GM21528 (cell line): ENCODE measurements at regions not wholly inside any gene's neighbourhood (a gene's known extent, or its start where the extent isn't known, plus 50 kb on each side); places are given as distances from the start of the nearest gene placed in this dataset.

Experiments
- ATAC-seq: cut with Tn5 transposase; IDR thresholded peaks from one replicate; pipeline ENCODE4 v1.9.1; 2021; ENCODE audit warnings: mild to moderate bottlenecking, moderate library complexity; ENCODE audit not compliant: unreplicated experiment, low FRiP score

GRCh38 chr11:109993786-109994185, 99.4 kb upstream of the ZC3H12C start:
- ATAC-seq = no peak

- ATAC-seq = no peak
Measured at GRCh38 chr11:109994907-109995306, 98.3 kb upstream of the ZC3H12C start.

- no peak for ATAC-seq
Measured at GRCh38 chr11:109996060-109996459, 97.1 kb upstream of the ZC3H12C start.

GRCh38 chr11:109998921-109999320, 94.3 kb upstream of the ZC3H12C start:
- ATAC-seq = no peak

GRCh38 chr11:110000031-110000502, 93.1 kb upstream of the ZC3H12C start:
- ATAC-seq = peak; percentile 96

- no peak for ATAC-seq
Measured at GRCh38 chr11:110000850-110001249, 92.3 kb upstream of the ZC3H12C start.

- ATAC-seq = no peak
Measured at GRCh38 chr11:110003426-110003825, 89.8 kb upstream of the ZC3H12C start.

GRCh38 chr11:110011595-110011994, 81.6 kb upstream of the ZC3H12C start:
- no peak for ATAC-seq

GRCh38 chr11:110015695-110016094, 77.5 kb upstream of the ZC3H12C start:
- no peak for ATAC-seq

GRCh38 chr11:110019675-110020074, 73.5 kb upstream of the ZC3H12C start:
- ATAC-seq = no peak

GRCh38 chr11:110022548-110022947, 70.6 kb upstream of the ZC3H12C start:
- ATAC-seq = no peak

- no peak for ATAC-seq
Measured at GRCh38 chr11:110023711-110024110, 69.5 kb upstream of the ZC3H12C start.

- ATAC-seq = peak; percentile 97
Measured at GRCh38 chr11:110026858-110027626, 66.2 kb upstream of the ZC3H12C start.

- ATAC-seq = no peak
Measured at GRCh38 chr11:110027627-110028371, 65.4 kb upstream of the ZC3H12C start.

- ATAC-seq = no peak
Measured at GRCh38 chr11:110028921-110029320, 64.3 kb upstream of the ZC3H12C start.

GRCh38 chr11:110029714-110030113, 63.5 kb upstream of the ZC3H12C start:
- ATAC-seq = no peak

- ATAC-seq = no peak
Measured at GRCh38 chr11:110031171-110031570, 62.0 kb upstream of the ZC3H12C start.

GRCh38 chr11:110032259-110032658, 60.9 kb upstream of the ZC3H12C start:
- no peak for ATAC-seq

GRCh38 chr11:110032957-110033570, 60.1 kb upstream of the ZC3H12C start:
- no peak for ATAC-seq

GRCh38 chr11:110034806-110035205, 58.4 kb upstream of the ZC3H12C start:
- ATAC-seq = no peak

- no peak for ATAC-seq
Measured at GRCh38 chr11:110035357-110035756, 57.8 kb upstream of the ZC3H12C start.
